ENCODE measurements at regions not wholly inside any gene's neighbourhood (a gene's known extent, or its start where the extent isn't known, plus 50 kb on each side); places are given as distances from the start of the nearest gene placed in this dataset.

- POLR2A ChIA-PET: no interaction called here
- intact Hi-C loops (cut with micrococcal nuclease): no loop called here
- DNase-seq (ENCODE audit: low read depth, low spot score) (no peak), ATAC-seq (no peak)
- no peak for TF ChIP-seq SRF (IDR thresholded peaks at IDR 0.05; ENCODE audit: low read depth)
- no peak for TF ChIP-seq ZNF274 (IDR thresholded peaks at IDR 0.05; ENCODE audit: low read depth, low read length)
- TF ChIP-seq ATF3 (IDR thresholded peaks at IDR 0.05): no peak
- no peak for TF ChIP-seq YY1 (IDR thresholded peaks at IDR 0.05; ENCODE audit: extremely low read depth, insufficient replicate concordance, low read depth, low read length)
- no peak for TF ChIP-seq REST (IDR thresholded peaks at IDR 0.05; ENCODE audit: low read depth)
- TF ChIP-seq POLR2A (IDR thresholded peaks at IDR 0.05; ENCODE audit: borderline replicate concordance, extremely low read depth, insufficient read depth, insufficient read length): no peak
- no peak for TF ChIP-seq FOSL1 (IDR thresholded peaks at IDR 0.05; ENCODE audit: low read depth)
- TF ChIP-seq ZBTB33 (IDR thresholded peaks at IDR 0.05; ENCODE audit: extremely low read depth, insufficient replicate concordance, low read length): no peak
- no peak for TF ChIP-seq MAX (IDR thresholded peaks at IDR 0.05)
- no peak for TF ChIP-seq CTCF (IDR thresholded peaks at IDR 0.05 in 2 of 3, conservative IDR thresholded peaks at IDR 0.05 in 1 of 3; ENCODE audit: borderline replicate concordance in 1 of 3, insufficient read depth in 1 of 3, low read depth in 2 of 3, low read length in 2 of 3)
- no peak for TF ChIP-seq RAD21 (IDR thresholded peaks at IDR 0.05; ENCODE audit: low read depth)
- no peak for TF ChIP-seq EGR1 (IDR thresholded peaks at IDR 0.05; ENCODE audit: low read depth)
- TF ChIP-seq EZH2phosphoT487 (IDR thresholded peaks at IDR 0.05; ENCODE audit: borderline replicate concordance): no peak
- TF ChIP-seq ZFX (IDR thresholded peaks at IDR 0.05): no peak
- Histone ChIP-seq H2AFZ (ENCODE audit: low read depth, low read length, poor library complexity, severe bottlenecking) (no peak overlapping the region), H3K9me2 (ENCODE audit: insufficient read depth) (no peaks in the 10 kb centered on the region), H3K4me2 (ENCODE audit: low read length) (no peak overlapping the region), H3K9me3 (ENCODE audit: control insufficient read depth in 1 of 2, insufficient read depth in 1 of 2, low read depth in 1 of 2, low read length in 2 of 2) (no peaks in the 10 kb centered on the region), H3K36me3 (ENCODE audit: control insufficient read depth in 1 of 2, insufficient read depth in 2 of 2, low read length in 2 of 2) (no peaks in the 10 kb centered on the region), H3K4me3 (replicated peaks in 1 of 2; ENCODE audit: low read depth in 1 of 2, low read length in 2 of 2) (no peak overlapping the region), H3K4me1 (ENCODE audit: control insufficient read depth in 1 of 2, insufficient read depth in 2 of 2, low read length in 2 of 2) (no peaks in the 10 kb centered on the region), H3K9ac (ENCODE audit: low read length) (no peak overlapping the region), H4K20me1 (ENCODE audit: insufficient read depth) (no peaks in the 10 kb centered on the region), H3K79me2 (ENCODE audit: insufficient read depth, low read length) (no peaks in the 10 kb centered on the region), H3K27me3 (ENCODE audit: insufficient read depth, low read length) (no peaks in the 10 kb centered on the region), H3K27ac (ENCODE audit: low read depth, low read length) (no peak overlapping the region)
- no TSS peak for BruUV-seq (replicated peaks)
- RAD21 ChIA-PET (ENCODE audit: low non-redundant PET in 1 of 2, low total read pairs in 2 of 2, uncharacterized antibody in 2 of 2, unreplicated experiment in 2 of 2): no interaction called here
- CTCF ChIA-PET: no interaction called here
Measured at GRCh38 chr2:164288235-164288634, 333.0 kb downstream of the GRB14 start.
